GM12873 (cell line): ENCODE measurements at regions not wholly inside any gene's neighbourhood (a gene's known extent, or its start where the extent isn't known, plus 50 kb on each side); places are given as distances from the start of the nearest gene placed in this dataset.

Source experiments
- CTCF ChIP-seq: IDR thresholded peaks from 2 replicates; pipeline ENCODE4 v1.5.1; 2012; ENCODE audit warnings: low read depth, mild to moderate bottlenecking, moderate library complexity, low read length, control low read depth; ENCODE audit not compliant: insufficient read depth; ENCODE audit errors: missing control alignments

- TF ChIP-seq CTCF = no peak
Measured at GRCh38 chr5:2238732-2239131, 356.0 kb upstream of the IRX4 start.

GRCh38 chr5:2227433-2227832, 344.7 kb upstream of the IRX4 start:
- TF ChIP-seq CTCF = no peak

GRCh38 chr5:2224689-2225088, 342.0 kb upstream of the IRX4 start:
- no peak for TF ChIP-seq CTCF

GRCh38 chr5:2223303-2223702, 340.6 kb upstream of the IRX4 start:
- no peak for TF ChIP-seq CTCF

GRCh38 chr5:2222246-2222992, 339.7 kb upstream of the IRX4 start:
- TF ChIP-seq CTCF = no peak

- no peak for TF ChIP-seq CTCF
Measured at GRCh38 chr5:2221450-2221849, 338.7 kb upstream of the IRX4 start.

- no peak for TF ChIP-seq CTCF
Measured at GRCh38 chr5:2220741-2221140, 338.0 kb upstream of the IRX4 start.
